Osteocyte (in vitro differentiated cells): ENCODE measurements at regions not wholly inside any gene's neighbourhood (a gene's known extent, or its start where the extent isn't known, plus 50 kb on each side); places are given as distances from the start of the nearest gene placed in this dataset.

Source experiments
- DNase-seq: peaks from one replicate; pipeline ENCODE4 v3.0.0; 2021; ENCODE audit warnings: mixed read lengths; ENCODE audit not compliant: unreplicated experiment; ENCODE audit errors: extremely low spot score
- H3K27ac Mint-ChIP-seq: one replicate; pipeline ENCODE4 v1.8.0; 2021; ENCODE audit warnings: mild to moderate bottlenecking, mixed read lengths; ENCODE audit not compliant: unreplicated experiment
- H3K27me3 Mint-ChIP-seq: one replicate; pipeline ENCODE4 v1.8.0; 2021; ENCODE audit warnings: mixed read lengths; ENCODE audit not compliant: unreplicated experiment
- H3K36me3 Mint-ChIP-seq: one replicate; pipeline ENCODE4 v1.8.0; 2021; ENCODE audit warnings: mixed read lengths; ENCODE audit not compliant: unreplicated experiment
- H3K4me1 Mint-ChIP-seq: one replicate; pipeline ENCODE4 v1.8.0; 2021; ENCODE audit warnings: mixed read lengths; ENCODE audit not compliant: unreplicated experiment
- H3K4me3 Mint-ChIP-seq: one replicate; pipeline ENCODE4 v1.8.0; 2021; ENCODE audit warnings: mild to moderate bottlenecking, moderate library complexity, mixed read lengths; ENCODE audit not compliant: unreplicated experiment
- H3K9me3 Mint-ChIP-seq: one replicate; pipeline ENCODE4 v1.8.0; 2021; ENCODE audit warnings: mixed read lengths; ENCODE audit not compliant: unreplicated experiment
- CTCF ChIP-seq: fragments of 200-600 bp; sonication (generic); IDR thresholded peaks from 2 replicates; pipeline ENCODE4 v1.5.0; 2021; ENCODE audit warnings: antibody characterized with exemption, mild to moderate bottlenecking, moderate library complexity

- Mint-ChIP-seq H3K4me1 (peaks cover 3% of the 10 kb centered on the region), H3K4me3 (no peak overlapping the region), H3K27me3 (no peaks in the 10 kb centered on the region), H3K27ac (no peak overlapping the region), H3K36me3 (no peaks in the 10 kb centered on the region), H3K9me3 (peaks cover 7% of the 10 kb centered on the region)
- no peak for TF ChIP-seq CTCF
- DNase-seq, result no peak
Measured at GRCh38 chr13:47853236-47853635, 147.8 kb downstream of the SUCLA2 start.

- Mint-ChIP-seq H3K4me1 (no peaks in the 10 kb centered on the region), H3K27ac (no peak overlapping the region), H3K27me3 (no peaks in the 10 kb centered on the region), H3K36me3 (no peaks in the 10 kb centered on the region), H3K4me3 (no peak overlapping the region), H3K9me3 (peaks cover 13% of the 10 kb centered on the region)
- TF ChIP-seq CTCF, result no peak
- no peak for DNase-seq
Measured at GRCh38 chr13:47846886-47847285, 154.2 kb downstream of the SUCLA2 start.

- Mint-ChIP-seq H3K4me3 (no peak overlapping the region), H3K27ac (no peak overlapping the region), H3K4me1 (no peaks in the 10 kb centered on the region), H3K9me3 (peaks cover 13% of the 10 kb centered on the region), H3K36me3 (no peaks in the 10 kb centered on the region), H3K27me3 (no peaks in the 10 kb centered on the region)
- no peak for TF ChIP-seq CTCF
- peak; percentile 44 for DNase-seq
Measured at GRCh38 chr13:47845981-47846380, 155.1 kb downstream of the SUCLA2 start.

- Mint-ChIP-seq H3K36me3 (no peaks in the 10 kb centered on the region), H3K4me3 (no peak overlapping the region), H3K27me3 (no peaks in the 10 kb centered on the region), H3K27ac (no peak overlapping the region), H3K9me3 (peaks cover 7% of the 10 kb centered on the region), H3K4me1 (no peaks in the 10 kb centered on the region)
- no peak for TF ChIP-seq CTCF
- DNase-seq, result no peak
Measured at GRCh38 chr13:47843005-47843404, 158.1 kb downstream of the SUCLA2 start.

- no peaks in the 10 kb centered on the region for H3K27me3 Mint-ChIP-seq
- H3K4me3 Mint-ChIP-seq, result no peak overlapping the region
- H3K9me3 Mint-ChIP-seq, result peaks cover 7% of the 10 kb centered on the region
- TF ChIP-seq CTCF, result no peak
- DNase-seq, result no peak
- H3K27ac Mint-ChIP-seq, result no peak overlapping the region
- no peaks in the 10 kb centered on the region for H3K4me1 Mint-ChIP-seq
- no peaks in the 10 kb centered on the region for H3K36me3 Mint-ChIP-seq
Measured at GRCh38 chr13:47841151-47841550, 159.9 kb downstream of the SUCLA2 start.
